SK-N-SH treated with all-trans-retinoic acid at 6 μM for 48 hours (cell line): ENCODE measurements at regions not wholly inside any gene's neighbourhood (a gene's known extent, or its start where the extent isn't known, plus 50 kb on each side); places are given as distances from the start of the nearest gene placed in this dataset.

Experiments used
- ATAC-seq: fragments of 200-7000 bp; cut with Tn5 transposase; 3 replicates; pipeline ENCODE4 v1.9.1; 2020; ENCODE audit warnings: mild to moderate bottlenecking, moderate library complexity
- ARNTL ChIP-seq: fragments of 450-650 bp; formaldehyde crosslinking; IDR thresholded peaks from 2 replicates; pipeline ENCODE4 v1.5.0; 2020; ENCODE audit warnings: low read depth, mild to moderate bottlenecking, moderate library complexity, borderline replicate concordance
- BACH2 ChIP-seq: fragments of 250-450 bp; sonication (Bioruptor Pico); IDR thresholded peaks from 2 replicates; pipeline ENCODE4 v1.9.0; 2021; ENCODE audit warnings: mild to moderate bottlenecking, borderline replicate concordance
- CSDC2 ChIP-seq: fragments of 250-450 bp; sonication (Bioruptor Pico); IDR thresholded peaks from 2 replicates; pipeline ENCODE4 v1.5.0; 2020; ENCODE audit warnings: mild to moderate bottlenecking, moderate library complexity
- OSR1 ChIP-seq: fragments of 250-450 bp; sonication (Bioruptor Pico); IDR thresholded peaks from 2 replicates; pipeline ENCODE4 v1.8.0; 2022; ENCODE audit warnings: moderate library complexity, mild to moderate bottlenecking, inconsistent platforms
- PPARA ChIP-seq: fragments of 250-450 bp; sonication (Bioruptor Pico); IDR thresholded peaks from 2 replicates; pipeline ENCODE4 v1.5.0; 2020; ENCODE audit warnings: mild to moderate bottlenecking, borderline replicate concordance
- RARB ChIP-seq: fragments of 250-450 bp; sonication (Bioruptor Pico); IDR thresholded peaks from 2 replicates; pipeline ENCODE4 v1.8.0; 2021; ENCODE audit warnings: mild to moderate bottlenecking, moderate library complexity
- SNAI2 ChIP-seq: fragments of 250-450 bp; sonication (Bioruptor Pico); IDR thresholded peaks from 2 replicates; pipeline ENCODE4 v1.5.0; 2020; ENCODE audit warnings: mild to moderate bottlenecking, moderate library complexity
- TCF4 ChIP-seq: fragments of 250-450 bp; sonication (Bioruptor Pico); IDR thresholded peaks from 2 replicates; pipeline ENCODE4 v1.8.0; 2021; ENCODE audit warnings: mild to moderate bottlenecking, moderate library complexity, borderline replicate concordance
- TOX ChIP-seq: fragments of 250-450 bp; sonication (Bioruptor Pico); IDR thresholded peaks from 2 replicates; pipeline ENCODE4 v1.8.0; 2021; ENCODE audit warnings: mild to moderate bottlenecking, moderate library complexity, borderline replicate concordance
- ZC3H10 ChIP-seq: fragments of 250-450 bp; sonication (Bioruptor Pico); IDR thresholded peaks from 2 replicates; pipeline ENCODE4 v1.5.1; 2021; ENCODE audit warnings: mild to moderate bottlenecking, moderate library complexity
- ZFP3 ChIP-seq: fragments of 250-450 bp; sonication (Bioruptor Pico); IDR thresholded peaks from 2 replicates; pipeline ENCODE4 v1.5.0; 2020; ENCODE audit warnings: mild to moderate bottlenecking, moderate library complexity
- ZFP30 ChIP-seq: fragments of 450-650 bp; formaldehyde crosslinking; IDR thresholded peaks from 2 replicates; pipeline ENCODE4 v1.5.0; 2022; ENCODE audit warnings: mild to moderate bottlenecking, moderate library complexity
- ZNF565 ChIP-seq: fragments of 450-650 bp; formaldehyde crosslinking; conservative IDR thresholded peaks from 2 replicates; pipeline ENCODE4 v1.5.0; 2020; ENCODE audit warnings: low read depth, mild to moderate bottlenecking, moderate library complexity
- ZNF70 ChIP-seq: fragments of 450-650 bp; formaldehyde crosslinking; IDR thresholded peaks from 2 replicates; pipeline ENCODE4 v1.5.0; 2020; ENCODE audit warnings: mild to moderate bottlenecking, moderate library complexity
- ZNF8 ChIP-seq: fragments of 450-650 bp; formaldehyde crosslinking; IDR thresholded peaks from 2 replicates; pipeline ENCODE4 v1.5.0; 2020; ENCODE audit warnings: mild to moderate bottlenecking, moderate library complexity
- TF ChIP-seq, protein P1 (sequence below): fragments of 250-450 bp; sonication (Bioruptor Pico); IDR thresholded peaks from 2 replicates; pipeline ENCODE4 v1.5.1; 2021; ENCODE audit warnings: mild to moderate bottlenecking, moderate library complexity
- TF ChIP-seq, protein P2 (sequence below): fragments of 250-450 bp; sonication (Bioruptor Pico); IDR thresholded peaks from 2 replicates; pipeline ENCODE4 v1.8.0; 2021; ENCODE audit warnings: low read depth, mild to moderate bottlenecking, moderate library complexity, borderline replicate concordance
- TF ChIP-seq, protein P3 (sequence below): fragments of 250-450 bp; sonication (Bioruptor Pico); IDR thresholded peaks from 2 replicates; pipeline ENCODE4 v1.5.0; 2020; ENCODE audit warnings: mild to moderate bottlenecking, moderate library complexity
- TF ChIP-seq, protein P4 (sequence below): fragments of 250-450 bp; sonication (Bioruptor Pico); IDR thresholded peaks from 2 replicates; pipeline ENCODE4 v1.5.1; 2020; ENCODE audit warnings: low read depth, mild to moderate bottlenecking, moderate library complexity

- TF ChIP-seq RARB (CRISPR knock-in tag): no peak
- no peak for TF ChIP-seq ZNF565 (CRISPR knock-in tag)
- TF ChIP-seq TCF4 (CRISPR knock-in tag): no peak
- TF ChIP-seq, protein P1, sequence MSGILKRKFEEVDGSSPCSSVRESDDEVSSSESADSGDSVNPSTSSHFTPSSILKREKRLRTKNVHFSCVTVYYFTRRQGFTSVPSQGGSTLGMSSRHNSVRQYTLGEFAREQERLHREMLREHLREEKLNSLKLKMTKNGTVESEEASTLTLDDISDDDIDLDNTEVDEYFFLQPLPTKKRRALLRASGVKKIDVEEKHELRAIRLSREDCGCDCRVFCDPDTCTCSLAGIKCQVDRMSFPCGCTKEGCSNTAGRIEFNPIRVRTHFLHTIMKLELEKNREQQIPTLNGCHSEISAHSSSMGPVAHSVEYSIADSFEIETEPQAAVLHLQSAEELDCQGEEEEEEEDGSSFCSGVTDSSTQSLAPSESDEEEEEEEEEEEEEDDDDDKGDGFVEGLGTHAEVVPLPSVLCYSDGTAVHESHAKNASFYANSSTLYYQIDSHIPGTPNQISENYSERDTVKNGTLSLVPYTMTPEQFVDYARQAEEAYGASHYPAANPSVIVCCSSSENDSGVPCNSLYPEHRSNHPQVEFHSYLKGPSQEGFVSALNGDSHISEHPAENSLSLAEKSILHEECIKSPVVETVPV: no peak
- no peak for ATAC-seq
Measured at GRCh38 chr9:18382243-18382642, 91.7 kb upstream of the ADAMTSL1 start.

GRCh38 chr9:18384066-18384465 lies 89.9 kb upstream of the ADAMTSL1 start:
- no peak for ATAC-seq
- no peak for TF ChIP-seq TOX (CRISPR knock-in tag)
- TF ChIP-seq ZFP30 (CRISPR knock-in tag): no peak
- TF ChIP-seq, protein P2, sequence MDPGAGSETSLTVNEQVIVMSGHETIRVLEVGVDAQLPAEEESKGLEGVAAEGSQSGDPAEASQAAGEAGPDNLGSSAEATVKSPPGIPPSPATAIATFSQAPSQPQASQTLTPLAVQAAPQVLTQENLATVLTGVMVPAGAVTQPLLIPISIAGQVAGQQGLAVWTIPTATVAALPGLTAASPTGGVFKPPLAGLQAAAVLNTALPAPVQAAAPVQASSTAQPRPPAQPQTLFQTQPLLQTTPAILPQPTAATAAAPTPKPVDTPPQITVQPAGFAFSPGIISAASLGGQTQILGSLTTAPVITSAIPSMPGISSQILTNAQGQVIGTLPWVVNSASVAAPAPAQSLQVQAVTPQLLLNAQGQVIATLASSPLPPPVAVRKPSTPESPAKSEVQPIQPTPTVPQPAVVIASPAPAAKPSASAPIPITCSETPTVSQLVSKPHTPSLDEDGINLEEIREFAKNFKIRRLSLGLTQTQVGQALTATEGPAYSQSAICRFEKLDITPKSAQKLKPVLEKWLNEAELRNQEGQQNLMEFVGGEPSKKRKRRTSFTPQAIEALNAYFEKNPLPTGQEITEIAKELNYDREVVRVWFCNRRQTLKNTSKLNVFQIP (CRISPR knock-in tag): no peak
- TF ChIP-seq ZNF565 (CRISPR knock-in tag): no peak
- TF ChIP-seq RARB (CRISPR knock-in tag): no peak
- no peak for TF ChIP-seq ARNTL (CRISPR knock-in tag)
- TF ChIP-seq BACH2 (CRISPR knock-in tag): no peak
- TF ChIP-seq, protein P3, sequence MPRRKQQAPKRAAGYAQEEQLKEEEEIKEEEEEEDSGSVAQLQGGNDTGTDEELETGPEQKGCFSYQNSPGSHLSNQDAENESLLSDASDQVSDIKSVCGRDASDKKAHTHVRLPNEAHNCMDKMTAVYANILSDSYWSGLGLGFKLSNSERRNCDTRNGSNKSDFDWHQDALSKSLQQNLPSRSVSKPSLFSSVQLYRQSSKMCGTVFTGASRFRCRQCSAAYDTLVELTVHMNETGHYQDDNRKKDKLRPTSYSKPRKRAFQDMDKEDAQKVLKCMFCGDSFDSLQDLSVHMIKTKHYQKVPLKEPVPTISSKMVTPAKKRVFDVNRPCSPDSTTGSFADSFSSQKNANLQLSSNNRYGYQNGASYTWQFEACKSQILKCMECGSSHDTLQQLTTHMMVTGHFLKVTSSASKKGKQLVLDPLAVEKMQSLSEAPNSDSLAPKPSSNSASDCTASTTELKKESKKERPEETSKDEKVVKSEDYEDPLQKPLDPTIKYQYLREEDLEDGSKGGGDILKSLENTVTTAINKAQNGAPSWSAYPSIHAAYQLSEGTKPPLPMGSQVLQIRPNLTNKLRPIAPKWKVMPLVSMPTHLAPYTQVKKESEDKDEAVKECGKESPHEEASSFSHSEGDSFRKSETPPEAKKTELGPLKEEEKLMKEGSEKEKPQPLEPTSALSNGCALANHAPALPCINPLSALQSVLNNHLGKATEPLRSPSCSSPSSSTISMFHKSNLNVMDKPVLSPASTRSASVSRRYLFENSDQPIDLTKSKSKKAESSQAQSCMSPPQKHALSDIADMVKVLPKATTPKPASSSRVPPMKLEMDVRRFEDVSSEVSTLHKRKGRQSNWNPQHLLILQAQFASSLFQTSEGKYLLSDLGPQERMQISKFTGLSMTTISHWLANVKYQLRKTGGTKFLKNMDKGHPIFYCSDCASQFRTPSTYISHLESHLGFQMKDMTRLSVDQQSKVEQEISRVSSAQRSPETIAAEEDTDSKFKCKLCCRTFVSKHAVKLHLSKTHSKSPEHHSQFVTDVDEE (CRISPR knock-in tag): no peak
- TF ChIP-seq ZC3H10: no peak
- TF ChIP-seq SNAI2 (CRISPR knock-in tag): no peak
- TF ChIP-seq, protein P4, sequence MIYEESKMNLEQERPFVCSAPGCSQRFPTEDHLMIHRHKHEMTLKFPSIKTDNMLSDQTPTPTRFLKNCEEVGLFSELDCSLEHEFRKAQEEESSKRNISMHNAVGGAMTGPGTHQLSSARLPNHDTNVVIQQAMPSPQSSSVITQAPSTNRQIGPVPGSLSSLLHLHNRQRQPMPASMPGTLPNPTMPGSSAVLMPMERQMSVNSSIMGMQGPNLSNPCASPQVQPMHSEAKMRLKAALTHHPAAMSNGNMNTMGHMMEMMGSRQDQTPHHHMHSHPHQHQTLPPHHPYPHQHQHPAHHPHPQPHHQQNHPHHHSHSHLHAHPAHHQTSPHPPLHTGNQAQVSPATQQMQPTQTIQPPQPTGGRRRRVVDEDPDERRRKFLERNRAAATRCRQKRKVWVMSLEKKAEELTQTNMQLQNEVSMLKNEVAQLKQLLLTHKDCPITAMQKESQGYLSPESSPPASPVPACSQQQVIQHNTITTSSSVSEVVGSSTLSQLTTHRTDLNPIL: no peak
- TF ChIP-seq ZFP3 (CRISPR knock-in tag): no peak
- TF ChIP-seq CSDC2: no peak
- no peak for TF ChIP-seq PPARA (CRISPR knock-in tag)
- TF ChIP-seq, all 23 proteins: peak for 0

DNA sequence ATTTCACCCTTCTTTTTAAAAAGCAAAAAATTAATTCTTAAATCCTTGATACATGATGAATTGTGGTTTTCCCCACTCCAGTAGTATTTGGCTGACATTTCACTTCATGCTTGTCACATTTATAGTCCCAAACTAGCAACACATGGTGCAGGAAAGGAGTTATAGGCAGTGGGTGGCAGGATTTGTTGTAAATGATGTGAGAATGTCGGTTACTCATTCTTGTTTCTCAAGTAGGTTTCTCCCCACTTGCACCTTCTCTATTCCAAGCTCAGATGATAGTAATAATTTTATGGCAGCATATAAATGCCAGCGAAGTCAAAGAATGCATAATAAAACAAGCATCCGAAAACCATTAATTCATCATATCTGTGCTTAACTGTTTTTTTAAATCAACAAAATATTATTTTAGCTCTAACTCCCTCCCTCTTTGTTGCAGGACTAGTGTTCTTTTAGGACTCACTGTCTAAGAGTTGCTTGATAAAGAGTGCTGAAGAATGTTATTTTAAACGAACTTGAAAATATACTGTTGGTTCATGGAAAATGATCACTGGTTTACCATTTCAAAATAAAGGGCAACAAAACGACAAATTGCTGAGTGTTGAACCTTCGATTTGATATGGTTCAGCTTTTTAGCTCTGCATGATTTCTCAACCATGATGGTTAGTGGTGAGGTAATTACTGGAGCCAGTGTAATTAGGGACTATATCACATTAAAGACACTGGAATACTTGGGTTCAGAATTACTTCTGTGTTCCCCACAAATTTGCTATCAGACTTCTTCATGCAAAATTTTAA lies 88.1 kb upstream of the ADAMTSL1 start:
- no peak for ATAC-seq
- TF ChIP-seq ZC3H10: no peak
- TF ChIP-seq, protein P2 (CRISPR knock-in tag): no peak
- TF ChIP-seq ZNF70: no peak
- no peak for TF ChIP-seq ARNTL (CRISPR knock-in tag)
- no peak for TF ChIP-seq BACH2 (CRISPR knock-in tag)
- TF ChIP-seq, protein P4: no peak
- TF ChIP-seq OSR1: no peak
- TF ChIP-seq ZNF8 (CRISPR knock-in tag): no peak
- no peak for TF ChIP-seq ZNF565 (CRISPR knock-in tag)
- TF ChIP-seq, protein P3 (CRISPR knock-in tag): no peak
- TF ChIP-seq SNAI2 (CRISPR knock-in tag): no peak
